PC-9 (cell line): ENCODE measurements at regions not wholly inside any gene's neighbourhood (a gene's known extent, or its start where the extent isn't known, plus 50 kb on each side); places are given as distances from the start of the nearest gene placed in this dataset.
"Not testable (repeated sequence)": the region's sequence is repeated elsewhere in the genome, so short reads cannot be mapped to it uniquely, and the experiment has no call there.

ENCODE experiments used
- EZH2 ChIP-seq: fragments of 200-600 bp; sonication (generic); IDR thresholded peaks from 2 replicates; pipeline ENCODE4 v1.8.0; 2017; ENCODE audit warnings: antibody characterized with exemption, low read depth
- TF ChIP-seq, protein P1 (sequence below): fragments of 200-600 bp; sonication (generic); conservative IDR thresholded peaks from 2 replicates; pipeline ENCODE4 v1.6.1; 2017; ENCODE audit warnings: mixed run types, antibody characterized with exemption, mild to moderate bottlenecking, moderate library complexity

DNA sequence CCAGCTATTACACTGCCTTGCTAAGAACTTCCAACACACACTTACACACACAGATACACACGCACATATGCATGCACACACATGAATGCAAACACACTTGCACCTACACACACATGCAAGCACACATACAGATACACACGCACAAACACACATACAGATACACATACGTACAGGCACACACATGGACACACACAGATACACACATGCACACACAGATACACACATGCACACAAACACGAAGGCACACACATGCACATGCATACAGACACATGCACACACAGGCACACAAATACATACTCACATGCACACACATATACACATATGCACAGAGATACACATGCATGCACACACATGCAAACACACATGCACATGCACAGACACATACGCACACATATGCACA is 284.3 kb upstream of the FRG2C start:
- TF ChIP-seq, protein P1, sequence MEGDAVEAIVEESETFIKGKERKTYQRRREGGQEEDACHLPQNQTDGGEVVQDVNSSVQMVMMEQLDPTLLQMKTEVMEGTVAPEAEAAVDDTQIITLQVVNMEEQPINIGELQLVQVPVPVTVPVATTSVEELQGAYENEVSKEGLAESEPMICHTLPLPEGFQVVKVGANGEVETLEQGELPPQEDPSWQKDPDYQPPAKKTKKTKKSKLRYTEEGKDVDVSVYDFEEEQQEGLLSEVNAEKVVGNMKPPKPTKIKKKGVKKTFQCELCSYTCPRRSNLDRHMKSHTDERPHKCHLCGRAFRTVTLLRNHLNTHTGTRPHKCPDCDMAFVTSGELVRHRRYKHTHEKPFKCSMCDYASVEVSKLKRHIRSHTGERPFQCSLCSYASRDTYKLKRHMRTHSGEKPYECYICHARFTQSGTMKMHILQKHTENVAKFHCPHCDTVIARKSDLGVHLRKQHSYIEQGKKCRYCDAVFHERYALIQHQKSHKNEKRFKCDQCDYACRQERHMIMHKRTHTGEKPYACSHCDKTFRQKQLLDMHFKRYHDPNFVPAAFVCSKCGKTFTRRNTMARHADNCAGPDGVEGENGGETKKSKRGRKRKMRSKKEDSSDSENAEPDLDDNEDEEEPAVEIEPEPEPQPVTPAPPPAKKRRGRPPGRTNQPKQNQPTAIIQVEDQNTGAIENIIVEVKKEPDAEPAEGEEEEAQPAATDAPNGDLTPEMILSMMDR = not testable (repeated sequence)
- TF ChIP-seq EZH2 = not testable (repeated sequence)
